Stimulated activated CD4-positive, alpha-beta T cell treated with anti-CD3 and anti-CD28 coated beads, Interleukin-4, amount 100 ng/mL, for 24 hours (primary cell): ENCODE measurements at regions not wholly inside any gene's neighbourhood (a gene's known extent, or its start where the extent isn't known, plus 50 kb on each side); places are given as distances from the start of the nearest gene placed in this dataset.

Experiments
- DNase-seq: peaks from one replicate; pipeline ENCODE4 v3.0.0-alpha.2; 2020

GRCh38 chr4:157443537-157443936, 223.0 kb downstream of the GRIA2 start:
- no peak for DNase-seq

GRCh38 chr4:157425897-157426296, 205.4 kb downstream of the GRIA2 start:
- DNase-seq = no peak

DNA sequence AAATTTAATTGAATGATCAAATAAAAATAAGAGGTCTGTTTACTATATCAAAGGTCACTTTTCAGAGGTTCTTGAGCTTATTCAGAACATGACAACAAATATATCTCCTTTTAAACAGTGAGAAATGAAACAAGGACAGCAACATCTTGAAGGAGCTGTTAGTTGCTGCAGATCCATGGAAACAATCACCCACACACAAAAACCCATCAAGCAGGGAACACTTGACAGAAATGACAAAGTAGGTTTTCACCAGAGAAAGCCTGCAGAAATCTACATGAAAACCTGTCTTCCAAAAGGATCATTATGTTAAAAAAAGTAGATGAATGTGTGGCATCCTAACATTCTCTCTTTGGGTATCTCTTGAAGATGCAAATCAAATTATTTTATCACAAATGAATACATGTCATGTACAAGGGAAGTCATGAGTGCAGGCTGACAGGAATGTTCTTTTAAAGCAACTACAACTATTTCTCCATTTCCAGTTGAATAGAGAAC, 203.0 kb downstream of the GRIA2 start:
- no peak for DNase-seq

DNA sequence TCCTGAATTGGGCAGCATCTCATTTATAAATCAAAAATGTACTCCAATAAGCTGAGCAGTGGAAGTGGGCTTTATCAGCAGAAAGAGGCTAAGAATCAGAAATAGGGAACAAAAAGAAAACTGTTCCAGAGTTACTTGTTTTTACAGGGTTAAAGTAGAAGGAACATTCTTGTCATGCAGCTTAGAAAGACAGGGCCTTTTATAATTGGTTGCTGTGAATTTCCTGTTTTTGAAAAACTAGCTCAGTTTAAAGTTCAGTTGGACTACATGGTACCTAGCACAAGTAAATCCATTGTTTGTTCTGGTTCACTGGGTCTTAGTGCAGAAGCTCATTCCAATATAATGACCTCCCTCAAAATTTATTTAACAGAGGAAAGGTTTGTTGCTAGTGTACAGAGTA, 200.8 kb downstream of the GRIA2 start:
- no peak for DNase-seq
